K562 (cell line): ENCODE measurements at regions not wholly inside any gene's neighbourhood (a gene's known extent, or its start where the extent isn't known, plus 50 kb on each side); places are given as distances from the start of the nearest gene placed in this dataset.

Source experiments
- ATAC-seq: fragments of 200-7000 bp; cut with Tn5 transposase; 3 replicates; pipeline ENCODE4 v1.9.1; 2020; ENCODE audit warnings: moderate library complexity
- BruUV-seq: library from RNA; stranded (reverse); fragments of 400-500 nt; replicated peaks from 2 replicates; lab custom pipeline; 2021; lab: Mats Ljungman, UMichigan
- CTCF ChIA-PET: fragments of 300-600 bp; formaldehyde crosslinking; extraction: SDS; loops from one replicate; lab custom pipeline; 2021; ENCODE audit warnings: low intra/inter-chr PET ratio; lab: Yijun Ruan, JAX
- POLR2A ChIA-PET: fragments of 300-600, 350-650 bp; sonication (Branson Sonifier 250); formaldehyde crosslinking; extraction: SDS; loops from one replicate; lab custom pipeline; 2021; ENCODE audit warnings: antibody characterized with exemption, inconsistent platforms; lab: Yijun Ruan, JAX
- DNase-seq, 4 experiments: peaks; one replicate each; pipeline versions ENCODE4 v3.0.0 to v3.0.0-alpha.2; 2011 to 2018; ENCODE audit warnings: low spot score in 3 of 4, mixed read lengths in 3 of 4; ENCODE audit errors: extremely low read depth in 1 of 4
- FAIRE-seq: peaks from 2 replicates; lab custom pipeline; 2011; peaks lifted over from hg19 to GRCh38; lab: Jason Lieb, UNC
- H2AFZ ChIP-seq: 2 replicates; pipeline ENCODE4 v1.6.0; 2011; ENCODE audit warnings: low read depth, low read length, control low read depth, inconsistent platforms
- H3K27ac ChIP-seq: fragments of 200-600 bp; 3 replicates; pipeline ENCODE4 v1.8.0; 2011; ENCODE audit warnings: low read depth, mild to moderate bottlenecking, control low read depth, inconsistent platforms, low read length, moderate library complexity, mixed read lengths; ENCODE audit errors: extremely low read depth
- H3K27me3 ChIP-seq, 2 experiments: fragments of 300-600 bp in 1 of 2; 2 replicates in 1 of 2; 3 replicates in 1 of 2; pipeline versions ENCODE4 v1.6.0 to v1.8.0; 2011; ENCODE audit warnings: inconsistent platforms in 2 of 2, low read length in 2 of 2, mild to moderate bottlenecking in 1 of 2, mixed read lengths in 1 of 2, moderate library complexity in 1 of 2; ENCODE audit not compliant: control insufficient read depth in 2 of 2, insufficient read depth in 2 of 2
- H3K36me3 ChIP-seq: fragments of 300-600 bp; 3 replicates; pipeline ENCODE4 v1.8.0; 2011; ENCODE audit warnings: mild to moderate bottlenecking, low read length, inconsistent platforms; ENCODE audit not compliant: control insufficient read depth, insufficient read depth
- H3K4me1 ChIP-seq, 2 experiments: fragments of 200-600 bp in 1 of 2; replicated peaks in 1 of 2; 2 replicates in 1 of 2; 3 replicates in 1 of 2; pipeline versions ENCODE4 v1.5.1 to v1.8.0; 2011; ENCODE audit warnings: inconsistent platforms in 2 of 2, low read length in 2 of 2, mild to moderate bottlenecking in 1 of 2, mixed read lengths in 1 of 2, moderate library complexity in 1 of 2; ENCODE audit not compliant: control insufficient read depth in 2 of 2, insufficient read depth in 2 of 2
- H3K4me2 ChIP-seq: 2 replicates; pipeline ENCODE4 v1.6.1; 2011; ENCODE audit warnings: low read length, control low read depth, inconsistent platforms, mixed read lengths; ENCODE audit not compliant: insufficient read depth
- H3K4me3 ChIP-seq: fragments of 200-600 bp; sonication (generic), shearing (Covaris generic); 2 replicates; pipeline ENCODE4 v1.5.1; 2016; ENCODE audit warnings: control low read depth, inconsistent platforms
- H3K79me2 ChIP-seq: fragments of 200-600 bp; 3 replicates; pipeline ENCODE4 v1.8.0; 2011; ENCODE audit warnings: low read length, inconsistent platforms; ENCODE audit not compliant: control insufficient read depth, insufficient read depth
- H3K9ac ChIP-seq, 2 experiments: 2 replicates each; pipeline versions ENCODE4 v1.6.0 to v1.6.1; 2011; ENCODE audit warnings: low read depth in 2 of 2, low read length in 2 of 2, control low read depth in 1 of 2, inconsistent platforms in 1 of 2, mild to moderate bottlenecking in 1 of 2, mixed read lengths in 1 of 2; ENCODE audit not compliant: insufficient read depth in 1 of 2
- H3K9me1 ChIP-seq: one replicate; pipeline ENCODE4 v1.6.0; 2011; ENCODE audit warnings: inconsistent platforms, mild to moderate bottlenecking, low read length, moderate library complexity; ENCODE audit not compliant: control insufficient read depth, insufficient read depth
- H3K9me3 ChIP-seq: replicated peaks from 2 replicates; pipeline ENCODE4 v1.5.1; 2011; ENCODE audit warnings: low read depth, low read length, inconsistent platforms; ENCODE audit not compliant: control insufficient read depth, insufficient read depth
- H4K20me1 ChIP-seq: replicated peaks from 2 replicates; pipeline ENCODE4 v1.6.1; 2011; ENCODE audit warnings: low read length, inconsistent platforms, mixed read lengths; ENCODE audit not compliant: control insufficient read depth, insufficient read depth
- E2F6 ChIP-seq, 2 experiments: IDR thresholded peaks; 2 replicates each; pipeline ENCODE4 v1.6.1; 2011; ENCODE audit warnings: borderline replicate concordance in 1 of 2, control low read depth in 1 of 2, low read depth in 1 of 2, low read length in 1 of 2, mild to moderate bottlenecking in 1 of 2, mixed read lengths in 1 of 2, moderate library complexity in 1 of 2; ENCODE audit not compliant: insufficient read depth in 1 of 2, insufficient read length in 1 of 2, poor library complexity in 1 of 2, severe bottlenecking in 1 of 2; ENCODE audit errors: extremely low read depth in 1 of 2
- ERF ChIP-seq: fragments of 450-650 bp; formaldehyde crosslinking; IDR thresholded peaks from 2 replicates; pipeline ENCODE4 v1.4.0; 2020; ENCODE audit warnings: mild to moderate bottlenecking, mixed read lengths
- GATAD2B ChIP-seq: fragments of 450-650 bp; IDR thresholded peaks from 2 replicates; pipeline ENCODE4 v1.6.1; 2017; ENCODE audit warnings: mild to moderate bottlenecking, borderline replicate concordance
- RAD51 ChIP-seq: fragments of 450-650 bp; IDR thresholded peaks from 2 replicates; pipeline ENCODE4 v1.7.1; 2016; ENCODE audit warnings: low read depth, mild to moderate bottlenecking, borderline replicate concordance
- ZNF436 ChIP-seq: fragments of 250-450, 450-650 bp; sonication (Bioruptor Pico); formaldehyde crosslinking; IDR thresholded peaks from 2 replicates; pipeline ENCODE4 v1.7.0; 2020; ENCODE audit warnings: mild to moderate bottlenecking
- WGBS: fragments of 100-300 bp; shearing (Covaris generic); methylation state at CpG from one replicate; pipeline ENCODE4 v1.1.6; 2016; ENCODE audit warnings: low coverage, mixed read lengths; ENCODE audit not compliant: insufficient coverage; ENCODE audit errors: missing lambda C conversion rate; 5-methylcytosine and 5-hydroxymethylcytosine counted together
- in situ Hi-C: fragments of 300-500 bp; cut with MboI; formaldehyde crosslinking; loops from 4 replicates; pipeline ENCODE4 v1.15.0; 2018; ENCODE audit warnings: inconsistent platforms, mixed read lengths
- intact Hi-C: fragments of 100-400 bp; cut with micrococcal nuclease; formaldehyde crosslinking; loops from 2 replicates; pipeline ENCODE4 v1.14.2; 2022

GRCh38 chr12:105576261-105576660, 245.8 kb downstream of the C12orf75 start:
- no peak for ATAC-seq
- POLR2A ChIA-PET = no interaction called here
- Histone ChIP-seq H3K27me3 (no peaks in the 10 kb centered on the region), H3K9ac (no peak overlapping the region), H3K9me3 (no peaks in the 10 kb centered on the region), H3K4me3 (no peak overlapping the region), H3K79me2 (no peaks in the 10 kb centered on the region), H3K4me2 (no peak overlapping the region)
- BruUV-seq = no TSS peak
- WGBS = 4% methylated on average over 2 of the region's 2 CpGs
- TF ChIP-seq ZNF436 (no peak), E2F6 (IDR thresholded peaks at IDR 0.05; ENCODE audit: borderline replicate concordance in 1 of 2, extremely low read depth in 1 of 2, insufficient read depth in 1 of 2, insufficient read length in 1 of 2, low read depth in 1 of 2, low read length in 1 of 2, poor library complexity in 1 of 2, severe bottlenecking in 1 of 2) (no peak), GATAD2B (no peak), ERF (no peak), RAD51 (no peak)
- TF ChIP-seq, all 486 proteins: peak for 0
- CTCF ChIA-PET = no interaction called here
- H3K9me1 ChIP-seq = no peaks in the 10 kb centered on the region
- no peak overlapping the region for H2AFZ ChIP-seq
- no peaks in the 10 kb centered on the region for H3K36me3 ChIP-seq
- no peak overlapping the region for H3K27ac ChIP-seq
- in situ Hi-C loops = no loop called here
- intact Hi-C loops = no loop called here
- FAIRE-seq = no peak
- no peak for DNase-seq
- H3K4me1 ChIP-seq = no peaks in the 10 kb centered on the region
- no peaks in the 10 kb centered on the region for H4K20me1 ChIP-seq
